T-helper 9 cell (primary cell): ENCODE measurements at regions not wholly inside any gene's neighbourhood (a gene's known extent, or its start where the extent isn't known, plus 50 kb on each side); places are given as distances from the start of the nearest gene placed in this dataset.

Experiments
- DNase-seq: peaks from one replicate; pipeline ENCODE4 v3.0.0-alpha.2; 2020

DNA sequence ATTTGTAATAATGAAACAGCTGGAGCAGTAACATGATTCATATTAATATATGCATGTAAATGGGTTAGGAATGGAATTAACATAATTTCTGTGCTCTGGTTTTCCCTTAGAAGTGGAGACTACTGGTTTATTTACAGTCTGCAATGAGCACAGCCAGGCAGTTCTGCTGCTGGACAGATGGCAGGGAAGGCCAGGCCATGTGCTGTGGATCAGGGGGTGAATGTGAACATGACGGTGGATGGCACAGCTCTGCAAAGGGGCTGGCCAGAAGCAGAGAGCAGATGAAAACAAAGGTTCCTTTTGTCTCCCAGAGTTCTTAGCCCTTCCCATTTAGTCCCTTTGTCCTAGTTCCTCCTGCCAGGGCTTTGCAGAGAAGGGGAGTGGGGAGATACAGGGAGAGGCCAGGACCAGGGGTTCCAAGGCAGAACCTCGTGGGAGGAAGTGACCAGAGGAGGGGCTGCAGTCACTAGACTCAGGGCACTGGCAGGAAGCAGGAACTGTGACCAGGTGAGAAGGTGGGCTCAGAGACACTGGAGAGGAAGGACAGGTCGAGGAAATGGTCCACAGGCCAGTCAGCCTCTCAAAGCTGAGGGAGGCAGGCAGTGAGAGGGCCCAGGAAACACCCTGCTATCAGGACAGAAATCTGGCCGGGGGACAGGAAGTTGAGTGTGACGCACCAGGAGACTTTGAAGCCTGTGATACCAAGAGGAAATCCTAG is 112.9 kb upstream of the ATP8B1 start:
- DNase-seq, result no peak

DNA sequence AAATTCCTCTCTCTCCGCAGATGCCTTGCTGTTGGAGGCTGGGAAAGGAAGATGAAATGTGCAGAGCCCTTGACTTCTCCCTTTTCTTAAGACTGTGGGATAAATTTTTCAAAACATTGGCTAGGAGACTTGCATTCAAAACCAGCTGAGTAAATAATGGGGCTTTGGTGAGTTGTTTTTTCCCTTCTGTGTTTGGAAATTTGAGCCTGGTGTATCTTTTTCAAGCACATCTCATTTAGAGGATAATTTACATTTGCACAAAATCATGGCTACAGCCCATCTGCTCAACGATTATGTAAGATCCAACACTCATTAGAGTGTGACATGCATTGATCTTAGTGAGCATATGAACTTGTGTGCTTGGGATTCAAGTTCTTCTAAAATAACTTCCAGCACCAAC is 112.1 kb upstream of the ATP8B1 start:
- no peak for DNase-seq

DNA sequence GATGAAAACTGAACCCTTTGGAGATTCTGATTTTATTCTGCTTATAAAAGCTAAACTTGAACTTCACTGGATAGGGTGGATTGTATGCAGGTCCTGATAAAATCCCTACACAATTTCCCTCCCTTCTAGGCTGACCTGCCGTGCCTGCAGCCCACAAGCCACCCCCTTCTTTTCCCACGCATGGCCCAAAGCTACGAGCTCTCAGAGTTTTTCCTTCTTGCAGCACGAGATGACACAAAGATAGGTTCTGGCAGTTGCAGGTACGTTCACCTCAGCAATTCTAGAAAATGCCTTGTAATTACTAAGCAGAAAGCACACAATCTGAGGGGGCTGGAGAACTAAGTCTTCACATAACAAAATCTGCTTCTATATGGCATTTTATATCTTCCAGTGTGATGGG is 110.6 kb upstream of the ATP8B1 start:
- no peak for DNase-seq

DNA sequence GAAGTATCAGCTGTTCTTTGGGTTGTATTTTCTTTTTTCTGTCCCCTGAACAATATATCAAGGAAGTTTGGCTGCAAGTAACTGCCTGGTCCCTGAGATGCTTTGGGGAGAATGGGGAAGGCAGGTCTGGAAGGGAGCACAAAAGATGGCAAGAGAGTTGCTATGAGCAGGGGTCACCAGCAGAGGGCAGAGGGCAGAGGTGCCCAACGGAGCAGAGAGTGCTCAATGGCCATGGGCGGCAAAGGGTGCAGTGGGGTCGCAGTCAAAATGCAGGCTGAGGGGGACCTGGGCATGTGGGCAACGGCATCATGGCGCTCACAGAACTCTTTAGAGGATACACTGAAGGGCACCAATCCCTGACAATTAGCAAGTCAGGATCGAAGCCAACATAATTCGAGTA is 107.7 kb upstream of the ATP8B1 start:
- DNase-seq, result no peak

DNA sequence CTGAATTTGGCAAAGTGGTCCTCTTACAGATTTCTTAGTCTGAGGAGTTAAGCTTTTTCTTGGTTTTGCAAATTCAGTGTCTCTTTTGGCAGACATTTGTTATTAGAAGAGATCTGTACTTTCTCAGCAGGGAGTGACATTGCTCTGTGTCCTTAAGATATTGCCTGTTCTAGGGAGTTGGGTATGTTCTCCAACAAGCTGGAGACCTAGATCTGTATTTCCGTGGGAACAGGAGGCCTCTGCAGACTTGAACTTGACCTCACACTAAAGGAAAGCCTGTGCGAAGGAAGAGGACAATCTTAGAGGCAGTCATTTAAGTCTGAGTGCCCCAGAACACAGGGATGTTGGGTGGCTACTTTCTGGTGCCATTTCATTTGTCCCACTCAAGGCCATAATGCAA is 107.0 kb upstream of the ATP8B1 start:
- DNase-seq, result no peak

DNA sequence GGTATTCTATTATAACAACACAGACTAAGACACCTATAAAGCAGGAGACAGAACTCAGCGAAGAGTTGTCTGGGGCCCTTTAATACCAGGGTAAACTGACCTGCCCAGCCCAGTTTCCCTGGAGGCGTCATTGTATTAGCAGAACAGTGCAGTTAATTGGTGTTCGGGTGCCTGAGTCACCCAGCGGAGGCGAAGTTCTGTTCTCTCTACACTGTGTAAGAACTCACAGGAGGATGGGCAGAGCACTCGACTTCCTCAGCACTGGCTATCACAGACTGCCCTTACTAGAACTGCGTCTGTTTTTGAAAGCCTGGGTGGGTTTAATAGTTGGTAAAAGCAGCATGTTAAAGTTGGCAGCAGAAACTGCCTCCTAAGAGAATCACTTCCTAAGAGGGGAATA is 106.5 kb upstream of the ATP8B1 start:
- no peak for DNase-seq

DNA sequence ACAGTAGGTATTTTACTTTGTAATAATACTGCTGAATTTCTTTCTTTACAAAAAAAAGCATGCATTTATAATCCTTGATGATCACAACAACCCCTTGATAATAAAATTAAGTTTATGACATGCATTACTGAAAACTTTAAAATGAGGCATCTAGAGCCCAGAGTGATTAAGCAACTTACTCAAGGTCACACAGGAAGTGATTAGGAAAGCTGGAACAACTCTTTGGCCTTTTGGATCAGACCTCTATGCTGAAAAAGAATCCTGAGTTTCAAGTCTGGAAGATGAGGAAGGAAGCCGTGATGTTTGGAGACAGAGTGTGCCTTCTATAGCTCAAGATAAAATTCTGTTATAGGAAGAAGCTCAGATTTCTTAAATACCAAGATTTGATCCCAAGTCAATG is 105.0 kb upstream of the ATP8B1 start:
- DNase-seq, result no peak

DNA sequence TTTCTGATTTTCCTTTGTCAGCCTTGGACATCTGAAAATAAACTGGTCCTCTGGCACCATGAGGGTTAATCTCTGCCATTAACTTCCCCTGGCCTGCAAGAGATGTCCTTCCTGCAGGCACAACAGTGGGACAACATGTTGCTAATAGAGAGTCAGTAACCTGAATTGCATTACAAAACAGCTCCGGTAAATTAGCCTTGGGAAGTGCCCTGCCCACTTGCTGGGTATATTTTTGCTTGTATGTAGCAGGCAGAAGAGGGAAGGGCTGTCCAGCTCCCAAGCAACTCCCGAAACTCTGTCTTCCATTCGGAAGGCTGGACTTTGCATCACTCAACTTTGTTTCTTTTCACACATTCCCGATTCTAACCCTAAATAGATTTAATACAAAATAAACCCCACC is 104.4 kb upstream of the ATP8B1 start:
- no peak for DNase-seq

DNA sequence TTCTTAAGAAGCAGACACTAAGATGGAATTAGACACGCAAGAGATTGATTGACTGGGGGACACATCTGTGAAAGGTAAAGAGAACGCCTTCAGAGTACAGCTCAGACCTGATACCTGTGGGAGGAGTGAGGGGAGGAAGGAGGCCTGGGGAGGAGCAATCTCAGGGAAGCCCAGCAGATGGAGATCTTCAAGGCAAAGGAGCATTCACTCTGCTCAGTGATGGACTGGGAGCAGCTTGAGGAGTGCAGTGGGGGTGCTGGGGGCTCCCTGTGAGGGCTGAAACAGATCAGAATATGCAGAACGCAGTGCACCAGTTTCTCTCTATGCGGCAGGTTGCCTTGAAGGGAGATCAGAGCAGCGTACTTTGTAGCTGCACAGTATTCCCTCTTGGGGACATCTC is 103.7 kb upstream of the ATP8B1 start:
- no peak for DNase-seq

DNA sequence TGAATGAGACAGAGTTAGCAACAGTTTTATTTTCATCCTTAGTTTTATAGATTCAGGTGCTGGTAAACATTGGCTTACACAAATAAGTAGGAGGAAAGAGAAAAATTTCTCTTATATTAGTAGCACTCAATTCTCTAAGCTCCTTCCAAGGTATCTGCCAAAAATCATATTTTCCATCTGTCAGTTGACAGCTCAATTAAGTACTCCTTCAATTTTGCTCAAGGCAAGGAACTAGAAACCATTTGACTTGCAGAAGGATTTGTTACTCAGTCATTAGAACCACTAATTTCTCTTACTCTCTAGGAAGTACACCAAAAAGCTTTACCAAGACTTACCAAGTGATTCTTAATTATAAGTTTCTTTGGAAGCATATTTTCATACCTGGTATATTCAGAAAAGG is 101.4 kb upstream of the ATP8B1 start:
- DNase-seq, result no peak

DNA sequence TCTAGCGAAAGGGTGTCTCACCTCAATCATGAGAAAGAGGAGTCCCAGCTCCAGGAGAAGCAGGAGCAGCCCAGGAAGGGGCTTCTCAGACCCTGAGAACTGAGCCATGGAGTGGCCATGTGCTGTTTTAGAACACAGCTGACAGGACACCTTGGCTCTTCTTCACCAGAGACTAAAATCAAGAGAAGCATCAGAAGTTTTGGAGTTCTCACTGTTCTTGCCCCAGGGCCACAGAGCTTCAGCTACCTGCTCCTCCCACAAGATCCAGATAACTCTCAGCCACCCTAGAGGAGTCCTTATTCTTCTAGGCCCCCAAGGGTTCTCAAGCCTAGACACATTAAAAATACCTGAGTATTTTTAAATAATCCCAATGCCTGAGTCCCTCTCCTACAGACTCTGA is 99.6 kb upstream of the ATP8B1 start:
- DNase-seq, result no peak

DNA sequence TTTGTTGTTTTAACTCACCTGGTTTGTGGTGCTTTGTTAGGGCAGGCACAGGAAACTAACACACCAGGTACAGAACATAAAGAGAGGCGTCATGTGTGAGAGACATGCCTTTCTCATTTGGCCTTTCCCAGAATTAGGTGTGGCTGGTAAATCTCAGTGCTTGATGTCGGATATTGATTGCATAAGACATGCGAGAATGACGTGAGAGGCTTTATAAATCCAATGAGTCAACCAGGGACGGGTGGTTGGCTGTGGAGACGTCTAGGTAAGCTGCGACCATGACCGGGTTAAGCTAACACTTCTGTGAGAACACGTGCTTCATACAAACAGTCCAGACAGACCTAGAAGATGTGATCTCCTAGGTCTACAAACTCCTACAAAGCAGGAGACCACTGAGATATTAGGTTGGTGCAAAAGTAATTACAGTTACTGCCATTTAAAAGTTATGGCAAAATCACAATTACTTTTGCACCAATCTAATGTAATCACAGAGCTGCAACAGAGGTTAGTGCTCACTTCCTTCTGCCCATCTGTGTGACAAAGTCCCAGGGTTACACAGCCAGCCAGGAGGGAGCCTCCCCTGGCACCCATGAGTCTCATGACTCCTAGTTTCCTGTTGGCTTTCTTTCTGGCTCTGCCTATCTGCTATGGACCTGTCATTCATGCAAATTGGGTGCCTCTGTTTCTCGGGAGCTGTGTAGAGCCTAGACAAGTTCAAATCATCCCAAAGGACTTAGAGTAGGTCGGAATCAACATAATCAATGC is 98.9 kb upstream of the ATP8B1 start:
- no peak for DNase-seq

DNA sequence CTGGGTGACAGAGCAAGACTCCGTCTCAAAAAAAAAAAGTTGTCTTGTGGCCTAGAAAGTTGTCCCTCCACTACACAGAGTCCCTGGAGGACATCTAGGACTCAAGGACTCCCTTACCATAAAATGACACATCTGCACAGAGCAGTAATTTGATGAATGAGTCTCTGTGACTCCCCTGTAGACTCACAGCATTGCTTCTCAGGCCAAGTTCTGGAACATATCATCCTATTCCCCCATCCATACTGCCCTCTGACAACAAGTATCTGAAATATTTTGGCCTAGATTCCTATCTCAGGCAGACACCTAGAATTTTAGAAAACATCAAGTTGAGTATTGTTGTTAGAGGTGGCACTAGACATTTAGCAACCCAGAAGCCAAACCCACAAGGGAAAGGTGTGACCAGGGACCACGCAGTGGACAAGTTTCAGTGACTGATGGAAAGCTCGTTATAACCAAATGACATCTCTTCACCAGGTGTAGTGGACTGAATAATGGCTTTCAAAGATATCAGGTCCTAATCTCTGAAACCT is 97.9 kb upstream of the ATP8B1 start:
- no peak for DNase-seq

DNA sequence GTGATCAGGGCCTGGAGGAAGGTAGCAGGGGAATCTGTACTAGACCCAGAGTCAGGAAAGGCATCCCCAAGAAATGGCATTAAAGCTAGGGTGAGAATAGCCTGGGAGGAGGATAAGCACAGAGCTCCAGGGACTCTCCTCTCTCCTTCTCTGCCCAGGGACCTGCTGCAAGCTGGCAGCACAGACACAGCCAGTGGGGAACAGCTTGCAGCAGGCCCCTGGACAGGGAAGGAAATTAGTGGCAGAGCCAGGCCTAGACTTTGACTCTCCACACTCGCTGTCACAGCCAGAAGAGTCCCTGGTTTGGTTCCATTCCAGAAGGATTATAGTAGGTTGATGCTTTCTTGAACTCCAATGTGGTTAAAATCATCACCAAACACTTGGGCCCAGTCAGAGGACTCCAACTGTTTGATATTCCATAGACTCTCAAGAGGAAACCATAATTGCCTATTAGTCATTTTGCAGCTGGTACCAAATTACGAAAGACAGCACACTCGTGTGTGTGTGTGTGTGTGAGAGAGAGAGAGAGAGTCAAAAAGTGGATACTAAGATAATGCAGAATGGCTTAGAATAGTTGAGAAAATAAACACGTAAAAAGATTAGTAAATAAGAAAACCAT is 95.5 kb upstream of the ATP8B1 start:
- no peak for DNase-seq

DNA sequence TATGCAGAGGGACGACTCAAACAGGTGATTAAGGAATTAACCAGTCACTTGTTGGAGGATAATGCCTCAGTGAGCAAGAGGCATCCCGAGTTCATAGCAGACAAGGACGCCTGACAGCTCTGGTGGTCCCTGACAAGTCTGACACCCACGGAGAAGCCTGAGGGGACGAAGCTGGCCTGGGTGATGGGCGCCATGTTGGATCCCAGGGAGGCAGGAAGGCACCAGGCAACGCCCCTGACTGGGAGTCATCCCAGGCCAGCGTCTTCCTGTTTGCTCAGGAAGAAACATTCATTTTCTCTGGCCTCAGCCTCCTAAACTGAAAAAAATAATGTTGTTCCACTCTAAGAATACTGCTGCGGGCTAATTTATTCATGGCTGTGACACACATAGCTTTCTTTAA is 92.1 kb upstream of the ATP8B1 start:
- DNase-seq, result no peak

DNA sequence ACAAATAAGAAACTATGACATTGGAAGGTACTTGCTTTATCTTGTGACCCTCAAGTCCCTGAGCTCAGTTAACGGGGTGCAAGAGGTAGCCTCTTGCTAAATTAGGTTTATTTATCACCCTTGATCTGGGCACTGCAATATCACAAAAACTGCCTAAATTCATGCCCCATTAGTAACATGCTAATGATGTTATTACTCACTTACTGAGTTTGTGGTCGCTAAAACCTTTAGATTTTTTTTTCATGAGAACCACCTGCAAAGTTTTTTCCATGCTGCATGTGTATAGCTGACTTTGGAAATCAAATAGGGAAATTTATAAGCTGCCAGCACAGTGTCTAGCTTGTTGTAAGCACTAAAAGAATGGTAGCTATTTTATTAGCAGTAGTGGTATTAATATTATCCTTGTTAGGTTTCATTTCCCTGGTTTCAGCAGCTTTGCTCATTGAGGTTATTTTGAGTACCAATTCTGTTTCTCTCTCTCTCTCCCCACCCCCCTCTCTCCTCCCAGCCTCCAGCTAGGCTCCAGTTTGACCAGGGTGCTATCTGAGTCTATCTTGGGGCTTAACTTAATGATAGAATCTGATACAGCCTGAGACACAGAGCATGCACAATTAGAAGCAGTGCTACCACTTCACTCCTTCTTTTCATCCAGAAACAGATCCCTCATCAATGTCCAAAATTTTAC is 88.7 kb upstream of the ATP8B1 start:
- DNase-seq, result no peak

DNA sequence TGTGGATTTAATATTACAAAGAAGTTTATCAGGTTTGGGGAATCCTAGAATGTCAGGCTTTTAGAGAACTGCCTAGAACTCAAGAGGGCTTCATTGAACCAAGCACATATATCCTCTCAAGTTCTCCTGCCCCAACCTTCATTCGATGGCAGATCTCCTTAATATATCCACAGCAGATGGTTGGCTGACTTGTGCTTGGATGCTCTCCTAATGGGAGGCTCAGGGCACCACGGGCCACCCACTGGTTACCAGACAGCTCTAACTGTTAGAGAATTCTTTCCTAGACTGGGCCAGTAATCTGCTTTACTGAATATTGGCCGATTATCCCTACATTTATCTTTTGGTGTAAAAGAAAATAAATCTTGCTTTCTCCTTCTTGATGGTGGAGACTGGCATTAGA is 87.2 kb upstream of the ATP8B1 start:
- no peak for DNase-seq

DNA sequence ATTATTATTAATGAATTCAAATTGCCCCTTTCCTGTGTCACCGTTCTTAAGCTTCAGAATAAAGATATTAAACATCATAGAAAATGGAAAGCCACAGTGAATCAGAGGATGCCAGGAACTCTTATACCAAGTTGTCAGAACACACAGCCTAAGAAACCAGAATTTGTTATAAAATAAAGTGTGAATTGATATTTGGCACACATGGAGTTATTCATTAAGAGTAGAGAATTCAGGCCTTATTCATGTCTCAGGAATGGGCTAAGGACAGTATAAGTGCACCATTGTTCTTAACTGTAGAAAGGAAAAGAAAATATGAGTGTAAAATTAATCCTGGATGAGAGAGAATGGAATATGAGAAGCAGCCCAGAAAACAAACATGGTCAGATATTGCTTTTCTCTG is 86.7 kb upstream of the ATP8B1 start:
- no peak for DNase-seq

DNA sequence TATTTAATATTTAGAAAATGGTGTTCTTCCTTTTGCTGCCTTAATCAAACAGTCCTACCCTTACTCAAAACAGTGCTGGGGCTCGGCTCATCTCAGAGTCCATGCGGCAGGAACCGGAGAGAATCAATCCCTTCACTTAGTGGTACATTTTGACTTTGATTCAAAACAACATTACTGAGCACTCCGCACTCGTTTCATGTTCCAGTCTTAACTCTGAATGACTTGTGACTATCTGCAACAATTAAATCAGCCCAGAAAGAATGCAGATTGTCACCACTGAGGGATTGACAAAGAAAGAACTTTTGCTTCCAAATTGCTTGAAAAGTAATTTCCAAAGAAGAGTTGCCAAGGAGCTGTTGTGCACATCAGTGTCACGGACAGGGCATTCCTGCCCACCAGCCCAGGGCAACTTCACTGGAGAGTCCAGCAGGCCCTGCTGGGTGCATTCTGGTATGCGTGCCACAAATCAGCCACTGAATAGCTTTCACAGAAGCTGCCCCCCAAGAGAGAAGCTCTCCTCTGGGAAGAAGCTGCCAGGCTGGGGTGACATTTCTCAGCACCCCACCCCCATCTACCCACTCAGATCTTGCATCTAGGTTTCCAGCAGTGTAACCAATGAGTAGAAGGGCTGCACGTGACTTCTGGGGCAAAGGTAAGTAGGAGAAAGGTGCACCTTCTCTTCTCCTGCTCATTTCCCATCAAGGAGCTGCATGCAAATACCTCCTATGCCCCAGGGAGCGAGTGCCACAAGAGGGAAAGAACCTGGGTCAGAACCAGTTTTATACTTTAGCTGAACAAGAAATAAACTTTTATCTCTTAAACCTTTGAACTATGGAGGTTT is 84.6 kb upstream of the ATP8B1 start:
- DNase-seq, result no peak

DNA sequence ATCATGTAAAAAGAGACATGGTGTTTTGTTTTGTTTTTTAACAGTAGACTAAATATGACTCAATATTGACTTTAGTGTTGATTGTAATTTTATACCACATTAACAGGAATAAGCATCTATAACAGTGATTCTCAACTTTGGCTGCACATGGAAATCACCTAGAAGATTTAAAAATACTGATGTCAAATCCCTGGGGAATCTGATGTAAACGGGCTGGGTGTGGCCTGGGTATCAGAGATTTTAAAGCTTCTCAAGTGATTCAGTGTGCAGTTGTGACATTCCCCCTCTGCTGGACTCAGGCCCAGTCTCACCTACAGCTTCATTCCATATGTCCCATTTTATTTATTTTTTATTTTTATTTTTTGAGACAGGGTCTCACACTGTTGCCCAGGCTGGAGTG is 82.8 kb upstream of the ATP8B1 start:
- DNase-seq, result no peak

DNA sequence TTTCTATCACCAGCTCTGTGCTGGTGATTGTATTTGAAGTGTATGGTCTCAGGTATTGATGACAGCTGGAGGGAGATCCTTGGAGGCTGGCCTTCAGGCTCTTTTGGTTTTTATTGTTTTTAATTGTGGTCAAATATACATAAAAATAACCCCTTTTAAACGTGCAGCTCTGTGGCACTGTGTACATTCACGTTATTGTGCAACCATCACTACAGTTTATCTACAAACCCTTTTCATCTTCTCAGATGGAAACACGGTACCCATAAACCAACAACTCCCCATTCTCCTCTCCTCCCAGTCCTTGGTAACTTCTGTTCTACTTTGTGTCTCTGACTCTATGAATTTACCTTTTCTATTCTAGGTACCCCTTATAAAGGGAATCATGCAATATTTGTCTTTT is 79.3 kb upstream of the ATP8B1 start:
- DNase-seq, result no peak

DNA sequence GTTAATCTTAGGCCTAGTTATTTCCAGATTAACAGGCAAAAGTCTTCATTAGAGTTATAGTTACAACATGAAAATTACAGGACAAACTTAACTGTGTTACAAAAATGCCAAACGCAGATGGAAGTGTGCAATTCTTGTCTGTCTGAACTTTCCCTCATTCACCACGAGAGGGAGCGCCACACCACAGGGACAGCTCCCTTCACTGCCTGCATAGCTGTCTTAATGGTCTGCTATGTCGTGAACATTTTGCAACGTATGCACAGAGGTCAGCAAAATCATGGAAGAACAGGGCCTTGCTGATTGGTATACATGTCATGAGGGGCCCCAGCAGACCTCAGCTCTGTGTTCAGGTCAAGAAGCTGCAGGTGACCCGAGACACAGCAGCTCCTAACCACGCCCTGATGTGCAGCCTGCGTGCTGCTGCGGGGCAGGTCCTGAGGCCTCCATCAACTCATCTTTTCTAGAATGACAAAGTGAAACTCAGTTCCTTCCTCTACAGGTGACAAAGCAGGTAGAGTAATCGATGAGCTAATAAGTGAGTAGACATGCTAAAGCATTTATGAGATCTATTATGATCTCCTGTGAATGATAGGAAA is 78.8 kb upstream of the ATP8B1 start:
- DNase-seq, result peak; percentile 14
